ENCODE measurements at regions not wholly inside any gene's neighbourhood (a gene's known extent, or its start where the extent isn't known, plus 50 kb on each side); places are given as distances from the start of the nearest gene placed in this dataset.

DNA sequence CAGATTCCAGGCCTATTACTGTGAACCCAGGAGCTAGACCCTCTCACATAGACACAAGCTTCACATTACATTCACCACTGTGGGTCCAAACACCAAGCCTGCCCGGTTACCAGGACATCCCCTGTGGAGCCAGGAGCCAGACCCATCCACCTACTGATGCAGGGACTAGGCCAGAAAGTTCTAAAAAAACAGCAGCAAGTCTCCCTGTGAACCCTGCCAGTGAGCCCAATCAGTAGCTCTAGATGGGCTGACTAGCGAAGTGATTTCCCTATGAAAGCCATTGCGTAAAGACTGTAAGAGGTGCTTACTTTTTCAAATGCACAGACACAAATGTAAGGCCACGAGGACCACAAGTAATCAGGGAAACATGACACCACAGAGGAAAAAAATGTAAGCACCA lies 352.3 kb downstream of the TMEM161B start:
- Histone ChIP-seq H3F3A (replicated peaks; ENCODE audit: insufficient read depth) (no peaks in the 10 kb centered on the region), H3K4me3 (ENCODE audit: low read depth in 2 of 2, low read length in 1 of 2) (no peak overlapping the region), H3K9ac (no peak overlapping the region), H3K9me3 (no peaks in the 10 kb centered on the region), H3K27ac (ENCODE audit: low read depth in 2 of 2, low read length in 1 of 2) (no peak overlapping the region), H3K36me3 (replicated peaks in 1 of 2; ENCODE audit: control insufficient read depth in 1 of 2, insufficient read depth in 2 of 2, low read length in 1 of 2) (no peaks in the 10 kb centered on the region), H3K79me2 (ENCODE audit: insufficient read depth) (no peaks in the 10 kb centered on the region), H3K4me1 (ENCODE audit: control insufficient read depth in 1 of 2, insufficient read depth in 2 of 2, low read depth in 1 of 2, low read length in 1 of 2) (no peaks in the 10 kb centered on the region), H4K20me1 (ENCODE audit: insufficient read depth) (no peaks in the 10 kb centered on the region), H3K4me2 (no peak overlapping the region), H3K9me2 (no peaks in the 10 kb centered on the region), H3K27me3 (ENCODE audit: insufficient read depth) (no peaks in the 10 kb centered on the region), H2AFZ (ENCODE audit: low read depth) (no peak overlapping the region)
- no peak for DNase-seq
- WGBS (ENCODE audit: low lambda C conversion rate), result 19% methylated on average over 4 of the region's 4 CpGs
- ChIA-PET POLR2A (no interaction called here), CTCF (no interaction called here)
- TF ChIP-seq, protein P1, sequence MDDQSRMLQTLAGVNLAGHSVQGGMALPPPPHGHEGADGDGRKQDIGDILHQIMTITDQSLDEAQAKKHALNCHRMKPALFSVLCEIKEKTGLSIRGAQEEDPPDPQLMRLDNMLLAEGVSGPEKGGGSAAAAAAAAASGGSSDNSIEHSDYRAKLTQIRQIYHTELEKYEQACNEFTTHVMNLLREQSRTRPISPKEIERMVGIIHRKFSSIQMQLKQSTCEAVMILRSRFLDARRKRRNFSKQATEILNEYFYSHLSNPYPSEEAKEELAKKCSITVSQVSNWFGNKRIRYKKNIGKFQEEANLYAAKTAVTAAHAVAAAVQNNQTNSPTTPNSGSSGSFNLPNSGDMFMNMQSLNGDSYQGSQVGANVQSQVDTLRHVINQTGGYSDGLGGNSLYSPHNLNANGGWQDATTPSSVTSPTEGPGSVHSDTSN (IDR thresholded peaks at IDR 0.05), result no peak
- TF ChIP-seq NFIC (IDR thresholded peaks at IDR 0.05; ENCODE audit: borderline replicate concordance) (no peak), POLR2AphosphoS5 (IDR thresholded peaks at IDR 0.05; ENCODE audit: low read depth, low read length) (no peak), TEAD4 (IDR thresholded peaks at IDR 0.05; ENCODE audit: borderline replicate concordance, insufficient read depth) (no peak), GABPA (IDR thresholded peaks at IDR 0.05; ENCODE audit: low read depth) (no peak), RXRA (IDR thresholded peaks at IDR 0.05; ENCODE audit: borderline replicate concordance, low read depth) (no peak), MEF2A (IDR thresholded peaks at IDR 0.05; ENCODE audit: borderline replicate concordance, low read depth) (no peak), RCOR1 (IDR thresholded peaks at IDR 0.05; ENCODE audit: low read length) (no peak), FOXM1 (IDR thresholded peaks at IDR 0.05; ENCODE audit: low read depth) (no peak), ELF1 (IDR thresholded peaks at IDR 0.05) (no peak), NRF1 (IDR thresholded peaks at IDR 0.05; ENCODE audit: low read depth, low read length) (no peak)
- TF ChIP-seq, protein P2, sequence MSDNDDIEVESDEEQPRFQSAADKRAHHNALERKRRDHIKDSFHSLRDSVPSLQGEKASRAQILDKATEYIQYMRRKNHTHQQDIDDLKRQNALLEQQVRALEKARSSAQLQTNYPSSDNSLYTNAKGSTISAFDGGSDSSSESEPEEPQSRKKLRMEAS (IDR thresholded peaks at IDR 0.05; ENCODE audit: low read depth), result no peak
- TF ChIP-seq, protein P3, sequence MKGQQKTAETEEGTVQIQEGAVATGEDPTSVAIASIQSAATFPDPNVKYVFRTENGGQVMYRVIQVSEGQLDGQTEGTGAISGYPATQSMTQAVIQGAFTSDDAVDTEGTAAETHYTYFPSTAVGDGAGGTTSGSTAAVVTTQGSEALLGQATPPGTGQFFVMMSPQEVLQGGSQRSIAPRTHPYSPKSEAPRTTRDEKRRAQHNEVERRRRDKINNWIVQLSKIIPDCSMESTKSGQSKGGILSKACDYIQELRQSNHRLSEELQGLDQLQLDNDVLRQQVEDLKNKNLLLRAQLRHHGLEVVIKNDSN (IDR thresholded peaks at IDR 0.05; ENCODE audit: borderline replicate concordance, low read depth), result no peak
- TF ChIP-seq, protein P4, sequence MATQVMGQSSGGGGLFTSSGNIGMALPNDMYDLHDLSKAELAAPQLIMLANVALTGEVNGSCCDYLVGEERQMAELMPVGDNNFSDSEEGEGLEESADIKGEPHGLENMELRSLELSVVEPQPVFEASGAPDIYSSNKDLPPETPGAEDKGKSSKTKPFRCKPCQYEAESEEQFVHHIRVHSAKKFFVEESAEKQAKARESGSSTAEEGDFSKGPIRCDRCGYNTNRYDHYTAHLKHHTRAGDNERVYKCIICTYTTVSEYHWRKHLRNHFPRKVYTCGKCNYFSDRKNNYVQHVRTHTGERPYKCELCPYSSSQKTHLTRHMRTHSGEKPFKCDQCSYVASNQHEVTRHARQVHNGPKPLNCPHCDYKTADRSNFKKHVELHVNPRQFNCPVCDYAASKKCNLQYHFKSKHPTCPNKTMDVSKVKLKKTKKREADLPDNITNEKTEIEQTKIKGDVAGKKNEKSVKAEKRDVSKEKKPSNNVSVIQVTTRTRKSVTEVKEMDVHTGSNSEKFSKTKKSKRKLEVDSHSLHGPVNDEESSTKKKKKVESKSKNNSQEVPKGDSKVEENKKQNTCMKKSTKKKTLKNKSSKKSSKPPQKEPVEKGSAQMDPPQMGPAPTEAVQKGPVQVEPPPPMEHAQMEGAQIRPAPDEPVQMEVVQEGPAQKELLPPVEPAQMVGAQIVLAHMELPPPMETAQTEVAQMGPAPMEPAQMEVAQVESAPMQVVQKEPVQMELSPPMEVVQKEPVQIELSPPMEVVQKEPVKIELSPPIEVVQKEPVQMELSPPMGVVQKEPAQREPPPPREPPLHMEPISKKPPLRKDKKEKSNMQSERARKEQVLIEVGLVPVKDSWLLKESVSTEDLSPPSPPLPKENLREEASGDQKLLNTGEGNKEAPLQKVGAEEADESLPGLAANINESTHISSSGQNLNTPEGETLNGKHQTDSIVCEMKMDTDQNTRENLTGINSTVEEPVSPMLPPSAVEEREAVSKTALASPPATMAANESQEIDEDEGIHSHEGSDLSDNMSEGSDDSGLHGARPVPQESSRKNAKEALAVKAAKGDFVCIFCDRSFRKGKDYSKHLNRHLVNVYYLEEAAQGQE (IDR thresholded peaks at IDR 0.05; ENCODE audit: low read depth, low read length), result no peak
- TF ChIP-seq, protein P5, sequence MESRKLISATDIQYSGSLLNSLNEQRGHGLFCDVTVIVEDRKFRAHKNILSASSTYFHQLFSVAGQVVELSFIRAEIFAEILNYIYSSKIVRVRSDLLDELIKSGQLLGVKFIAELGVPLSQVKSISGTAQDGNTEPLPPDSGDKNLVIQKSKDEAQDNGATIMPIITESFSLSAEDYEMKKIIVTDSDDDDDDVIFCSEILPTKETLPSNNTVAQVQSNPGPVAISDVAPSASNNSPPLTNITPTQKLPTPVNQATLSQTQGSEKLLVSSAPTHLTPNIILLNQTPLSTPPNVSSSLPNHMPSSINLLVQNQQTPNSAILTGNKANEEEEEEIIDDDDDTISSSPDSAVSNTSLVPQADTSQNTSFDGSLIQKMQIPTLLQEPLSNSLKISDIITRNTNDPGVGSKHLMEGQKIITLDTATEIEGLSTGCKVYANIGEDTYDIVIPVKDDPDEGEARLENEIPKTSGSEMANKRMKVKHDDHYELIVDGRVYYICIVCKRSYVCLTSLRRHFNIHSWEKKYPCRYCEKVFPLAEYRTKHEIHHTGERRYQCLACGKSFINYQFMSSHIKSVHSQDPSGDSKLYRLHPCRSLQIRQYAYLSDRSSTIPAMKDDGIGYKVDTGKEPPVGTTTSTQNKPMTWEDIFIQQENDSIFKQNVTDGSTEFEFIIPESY (IDR thresholded peaks at IDR 0.05; ENCODE audit: borderline replicate concordance, low read depth), result no peak

Measured in SK-N-SH (cell line).